ENCODE measurements at regions not wholly inside any gene's neighbourhood (a gene's known extent, or its start where the extent isn't known, plus 50 kb on each side); places are given as distances from the start of the nearest gene placed in this dataset.

DNA sequence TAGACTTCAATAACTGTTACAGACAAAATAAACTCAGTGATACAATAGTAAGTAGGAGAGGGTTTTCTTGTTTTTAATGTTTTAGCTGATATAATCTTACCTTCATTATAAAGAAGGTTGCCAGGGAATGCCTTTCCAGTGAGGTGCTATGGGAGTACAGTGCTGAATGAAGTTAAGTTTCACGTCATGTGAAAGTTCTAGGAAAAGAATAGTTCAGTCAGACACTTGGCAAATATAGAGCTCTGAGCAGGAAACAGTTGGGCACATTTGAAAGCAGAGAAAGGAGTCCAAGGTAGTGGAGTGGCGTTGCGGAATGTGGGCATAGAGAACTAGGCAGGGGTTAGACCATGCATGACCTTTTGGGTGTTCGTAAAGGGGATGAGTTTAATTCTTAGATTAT, 88.6 kb upstream of the DCN start:
- Histone ChIP-seq H3K9me3 (no peaks in the 10 kb centered on the region), H3K4me3 (no peak overlapping the region), H3K27ac (peak overlapping the region in 3 of 4 donors; percentile 14 to 71 (median 69)), H3K4me1 (peaks cover 0 to 22% (median 17%) of the 10 kb centered on the region in 4 donors), H3K27me3 (no peaks in the 10 kb centered on the region), H3K36me3 (no peaks in the 10 kb centered on the region)
- intact Hi-C loops (cut with DNase I): no loop called here
- TF ChIP-seq EP300 (IDR thresholded peaks at IDR 0.05) (no peak), POLR2A (IDR thresholded peaks at IDR 0.05) (no peak), POLR2AphosphoS5 (IDR thresholded peaks at IDR 0.05) (no peak)
- TF ChIP-seq, protein P1, sequence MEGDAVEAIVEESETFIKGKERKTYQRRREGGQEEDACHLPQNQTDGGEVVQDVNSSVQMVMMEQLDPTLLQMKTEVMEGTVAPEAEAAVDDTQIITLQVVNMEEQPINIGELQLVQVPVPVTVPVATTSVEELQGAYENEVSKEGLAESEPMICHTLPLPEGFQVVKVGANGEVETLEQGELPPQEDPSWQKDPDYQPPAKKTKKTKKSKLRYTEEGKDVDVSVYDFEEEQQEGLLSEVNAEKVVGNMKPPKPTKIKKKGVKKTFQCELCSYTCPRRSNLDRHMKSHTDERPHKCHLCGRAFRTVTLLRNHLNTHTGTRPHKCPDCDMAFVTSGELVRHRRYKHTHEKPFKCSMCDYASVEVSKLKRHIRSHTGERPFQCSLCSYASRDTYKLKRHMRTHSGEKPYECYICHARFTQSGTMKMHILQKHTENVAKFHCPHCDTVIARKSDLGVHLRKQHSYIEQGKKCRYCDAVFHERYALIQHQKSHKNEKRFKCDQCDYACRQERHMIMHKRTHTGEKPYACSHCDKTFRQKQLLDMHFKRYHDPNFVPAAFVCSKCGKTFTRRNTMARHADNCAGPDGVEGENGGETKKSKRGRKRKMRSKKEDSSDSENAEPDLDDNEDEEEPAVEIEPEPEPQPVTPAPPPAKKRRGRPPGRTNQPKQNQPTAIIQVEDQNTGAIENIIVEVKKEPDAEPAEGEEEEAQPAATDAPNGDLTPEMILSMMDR (IDR thresholded peaks at IDR 0.05): no peak
- no peak for DNase-seq
- WGBS, 2 donors: 80 to 91% methylated on average over 4 of the region's 4 CpGs

DNA sequence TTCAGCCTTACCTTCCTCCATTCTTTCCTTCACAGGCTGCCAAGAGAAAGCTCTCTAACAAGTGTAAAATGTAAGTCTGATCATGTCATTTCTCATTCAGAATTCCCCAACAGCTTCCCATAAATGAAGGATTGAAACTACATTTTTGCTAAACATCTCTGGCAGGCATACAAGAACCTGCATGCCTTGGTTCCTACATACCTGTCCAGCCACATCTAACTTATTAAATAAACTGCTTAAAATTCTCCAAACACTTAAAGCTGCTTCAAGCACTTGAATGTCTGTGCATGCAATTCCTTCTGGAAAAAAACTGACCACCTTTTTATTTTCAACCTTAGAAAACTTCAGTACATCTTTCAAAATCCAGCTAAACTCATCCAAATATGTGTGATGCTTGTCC, 84.4 kb upstream of the DCN start:
- Histone ChIP-seq H3K36me3 (no peaks in the 10 kb centered on the region), H3K27me3 (no peaks in the 10 kb centered on the region), H3K4me3 (no peak overlapping the region), H3K27ac (no peak overlapping the region), H3K9me3 (no peaks in the 10 kb centered on the region), H3K4me1 (no peaks in the 10 kb centered on the region)
- DNase-seq: no peak
- no peak for TF ChIP-seq POLR2AphosphoS5 (IDR thresholded peaks at IDR 0.05)
- no peak for TF ChIP-seq EP300 (IDR thresholded peaks at IDR 0.05)
- TF ChIP-seq POLR2A (IDR thresholded peaks at IDR 0.05): no peak
- TF ChIP-seq, protein P1 (IDR thresholded peaks at IDR 0.05): no peak
- intact Hi-C loops (cut with DNase I): no loop called here

DNA sequence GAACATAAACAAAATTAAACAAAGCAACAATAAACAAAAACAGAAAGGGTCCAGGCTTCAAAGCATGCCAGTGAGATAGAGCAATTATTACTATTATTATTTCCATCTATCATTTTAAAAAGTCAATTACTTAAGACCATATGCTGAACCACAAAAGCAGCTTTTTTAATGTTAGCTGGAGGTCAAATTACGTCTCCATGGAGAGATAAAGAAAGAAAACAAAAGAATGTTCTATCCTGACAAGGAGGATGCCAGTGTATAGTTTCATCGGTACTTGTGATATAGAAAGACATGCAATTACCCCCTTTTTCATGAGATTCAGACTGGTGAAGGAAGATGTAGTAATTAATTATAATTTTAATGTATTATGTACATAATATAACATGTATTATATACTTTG, 81.6 kb upstream of the DCN start:
- no peak overlapping the region for H3K4me3 ChIP-seq
- H3K9me3 ChIP-seq: no peaks in the 10 kb centered on the region
- 70 to 85% methylated on average over 2 of the region's 2 CpGs for WGBS, 2 donors
- no peaks in the 10 kb centered on the region for H3K36me3 ChIP-seq
- no peaks in the 10 kb centered on the region for H3K27me3 ChIP-seq
- no peak overlapping the region for H3K27ac ChIP-seq
- DNase-seq: no peak
- TF ChIP-seq EP300 (IDR thresholded peaks at IDR 0.05): no peak
- TF ChIP-seq, protein P1 (IDR thresholded peaks at IDR 0.05): no peak
- TF ChIP-seq POLR2AphosphoS5 (IDR thresholded peaks at IDR 0.05): no peak
- TF ChIP-seq POLR2A (IDR thresholded peaks at IDR 0.05): no peak
- no peaks in the 10 kb centered on the region for H3K4me1 ChIP-seq
- intact Hi-C loops (cut with DNase I): no loop called here

DNA sequence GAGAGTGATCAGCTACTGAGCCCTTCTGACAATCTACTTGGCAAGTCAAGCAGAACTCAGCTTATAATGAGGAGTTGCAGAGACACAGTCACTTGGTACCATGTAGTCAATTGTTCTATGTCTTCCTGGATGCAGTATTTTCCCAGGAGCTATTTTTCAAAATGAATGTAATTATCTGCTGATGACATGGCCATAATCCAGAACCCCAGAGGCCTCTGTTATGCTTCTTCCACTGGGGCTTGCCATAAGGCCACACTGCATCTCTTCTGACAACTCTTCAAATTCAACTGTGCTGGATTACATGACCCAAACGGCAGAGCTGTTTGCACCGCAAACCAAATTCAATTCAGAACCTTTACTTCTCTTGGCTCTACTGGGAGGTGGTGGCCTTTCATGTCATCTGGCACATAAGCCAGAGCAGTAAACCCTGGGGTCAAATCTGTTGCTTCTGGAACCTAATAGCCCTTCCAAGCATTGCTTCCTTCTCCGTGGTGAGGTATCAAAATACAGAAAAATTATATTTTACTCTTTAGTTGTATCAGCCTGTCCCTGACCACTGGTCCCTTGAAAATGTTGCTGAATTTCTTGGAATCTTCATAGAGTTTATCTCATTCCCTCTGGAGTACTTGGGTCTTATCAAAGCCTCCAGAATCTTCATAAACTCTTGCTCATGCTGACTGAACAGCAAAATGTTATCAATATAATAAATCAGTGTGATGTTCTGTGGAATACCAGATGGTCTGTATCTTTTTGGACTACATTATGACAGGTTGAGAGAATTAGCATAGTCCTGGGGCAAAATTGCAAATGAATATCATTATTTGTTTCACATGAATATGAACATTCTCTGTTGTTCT, 79.4 kb upstream of the DCN start:
- Histone ChIP-seq H3K4me1 (no peaks in the 10 kb centered on the region), H3K27me3 (no peaks in the 10 kb centered on the region), H3K36me3 (no peaks in the 10 kb centered on the region), H3K27ac (no peak overlapping the region), H3K9me3 (no peaks in the 10 kb centered on the region), H3K4me3 (no peak overlapping the region)
- no peak for TF ChIP-seq EP300 (IDR thresholded peaks at IDR 0.05)
- TF ChIP-seq POLR2A (IDR thresholded peaks at IDR 0.05): no peak
- TF ChIP-seq POLR2AphosphoS5 (IDR thresholded peaks at IDR 0.05): no peak
- TF ChIP-seq, protein P1 (IDR thresholded peaks at IDR 0.05): no peak
- intact Hi-C loops (cut with DNase I): no loop called here
- 81 to 85% methylated on average over 3 of the region's 3 CpGs for WGBS, 2 donors
- DNase-seq: no peak

DNA sequence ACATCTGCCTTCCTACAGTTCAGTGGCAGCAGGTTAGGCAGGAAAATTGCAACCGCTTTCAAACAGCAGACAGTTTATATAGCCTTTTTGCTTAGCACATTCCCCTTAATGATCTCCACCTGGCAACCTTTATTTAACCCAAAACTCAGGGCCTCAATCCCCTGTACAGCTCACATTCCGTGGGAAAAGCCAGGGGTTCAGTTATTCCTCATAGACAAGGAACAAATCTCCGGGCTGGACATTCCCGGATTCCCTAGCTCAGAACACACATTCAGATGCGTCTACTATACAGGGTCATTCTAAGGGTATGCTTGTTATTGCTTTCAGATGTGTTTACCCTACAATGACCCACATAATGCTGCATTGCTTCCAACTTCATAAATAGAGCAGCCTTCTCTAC, 73.8 kb upstream of the DCN start:
- 51 to 61% methylated on average over 5 of the region's 5 CpGs for WGBS, 2 donors

More for the DNA sequence above, 73.8 kb upstream of the DCN start:
- DNase-seq: no peak
- intact Hi-C loops (cut with DNase I): no loop called here
- no peak overlapping the region for H3K4me3 ChIP-seq
- no peak overlapping the region for H3K27ac ChIP-seq
- no peaks in the 10 kb centered on the region for H3K36me3 ChIP-seq
- no peaks in the 10 kb centered on the region for H3K9me3 ChIP-seq
- TF ChIP-seq POLR2AphosphoS5 (IDR thresholded peaks at IDR 0.05) (no peak), EP300 (IDR thresholded peaks at IDR 0.05) (no peak), POLR2A (IDR thresholded peaks at IDR 0.05) (no peak)
- TF ChIP-seq, protein P1 (IDR thresholded peaks at IDR 0.05): no peak
- no peaks in the 10 kb centered on the region for H3K27me3 ChIP-seq
- H3K4me1 ChIP-seq: no peaks in the 10 kb centered on the region

All from sigmoid colon (tissue), 6 donors.